HG03469 (cell line): ENCODE measurements at regions not wholly inside any gene's neighbourhood (a gene's known extent, or its start where the extent isn't known, plus 50 kb on each side); places are given as distances from the start of the nearest gene placed in this dataset.

ENCODE experiments used
- ATAC-seq: cut with Tn5 transposase; IDR thresholded peaks from one replicate; pipeline ENCODE4 v1.9.1; 2021; ENCODE audit warnings: mild to moderate bottlenecking, moderate library complexity, moderate number of reproducible peaks; ENCODE audit not compliant: unreplicated experiment

DNA sequence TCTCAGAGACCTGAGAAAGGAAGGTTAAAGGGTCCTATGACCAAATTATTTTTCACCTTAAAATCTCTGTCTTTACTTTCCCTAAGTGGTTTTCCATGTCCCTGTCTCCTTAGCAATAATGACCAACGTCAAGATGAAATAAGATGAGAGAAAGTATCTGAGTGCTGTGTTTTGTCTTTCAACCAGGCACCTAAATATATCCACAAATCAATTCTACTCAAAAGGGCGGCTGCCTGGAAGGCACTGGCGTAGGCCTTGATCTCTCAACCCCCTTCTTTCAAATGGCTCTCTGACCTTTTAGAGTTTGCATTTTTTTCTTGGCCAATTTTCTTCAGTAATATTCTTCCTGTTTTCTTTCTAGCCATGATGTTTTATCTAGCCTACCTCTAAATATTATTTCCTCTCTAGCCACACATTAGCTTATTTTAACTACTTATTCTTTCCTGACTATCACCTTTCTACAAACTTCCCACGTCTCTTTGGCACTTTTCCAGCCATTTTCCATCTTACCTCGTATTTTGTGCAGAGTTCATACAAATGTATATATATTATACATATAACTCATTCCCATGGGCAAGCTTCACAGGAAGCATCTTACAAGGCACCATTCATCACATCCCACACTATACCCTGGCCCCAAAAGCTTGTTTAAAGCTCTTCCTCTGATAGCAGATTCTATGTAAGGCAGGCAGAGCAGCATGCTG lies 204.5 kb downstream of the SNX18 start:
- no peak for ATAC-seq

DNA sequence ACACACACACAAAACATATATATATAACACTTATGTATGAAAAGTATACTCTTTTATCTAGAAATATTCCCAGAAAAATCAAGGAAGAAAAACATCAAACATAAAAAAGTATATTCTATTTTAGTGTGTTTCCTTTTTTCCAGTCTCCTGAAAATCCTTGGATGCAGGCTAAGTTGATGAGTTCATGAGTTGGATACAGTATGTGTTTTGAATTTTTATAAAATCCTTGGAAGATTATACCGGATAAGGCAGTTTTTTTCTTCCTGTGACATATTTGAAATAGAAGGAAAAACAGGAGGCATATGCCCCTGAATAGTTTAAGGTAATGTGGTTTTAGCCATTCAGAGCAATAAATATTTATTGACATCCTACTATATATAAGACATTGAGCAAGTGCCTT lies 203.6 kb downstream of the SNX18 start:
- no peak for ATAC-seq

DNA sequence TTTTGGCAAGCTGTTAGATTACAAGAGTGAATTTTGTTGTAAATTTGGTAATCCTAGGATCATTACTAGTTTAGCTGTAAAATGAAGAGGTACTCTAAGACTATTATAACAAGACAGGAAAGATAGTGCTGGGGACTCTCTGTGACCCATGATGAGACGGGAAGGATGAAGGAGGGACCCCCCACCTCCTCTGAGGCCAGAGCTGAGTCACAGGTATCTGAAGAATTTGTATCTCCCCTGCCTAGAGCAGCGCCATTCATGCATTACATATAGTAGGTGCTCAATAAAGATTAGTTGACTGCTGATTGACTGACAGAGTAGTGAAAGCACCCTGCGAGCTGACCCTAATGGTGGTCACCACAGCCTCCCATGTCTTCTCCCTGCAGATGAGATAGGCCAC lies 202.8 kb downstream of the SNX18 start:
- ATAC-seq: no peak

DNA sequence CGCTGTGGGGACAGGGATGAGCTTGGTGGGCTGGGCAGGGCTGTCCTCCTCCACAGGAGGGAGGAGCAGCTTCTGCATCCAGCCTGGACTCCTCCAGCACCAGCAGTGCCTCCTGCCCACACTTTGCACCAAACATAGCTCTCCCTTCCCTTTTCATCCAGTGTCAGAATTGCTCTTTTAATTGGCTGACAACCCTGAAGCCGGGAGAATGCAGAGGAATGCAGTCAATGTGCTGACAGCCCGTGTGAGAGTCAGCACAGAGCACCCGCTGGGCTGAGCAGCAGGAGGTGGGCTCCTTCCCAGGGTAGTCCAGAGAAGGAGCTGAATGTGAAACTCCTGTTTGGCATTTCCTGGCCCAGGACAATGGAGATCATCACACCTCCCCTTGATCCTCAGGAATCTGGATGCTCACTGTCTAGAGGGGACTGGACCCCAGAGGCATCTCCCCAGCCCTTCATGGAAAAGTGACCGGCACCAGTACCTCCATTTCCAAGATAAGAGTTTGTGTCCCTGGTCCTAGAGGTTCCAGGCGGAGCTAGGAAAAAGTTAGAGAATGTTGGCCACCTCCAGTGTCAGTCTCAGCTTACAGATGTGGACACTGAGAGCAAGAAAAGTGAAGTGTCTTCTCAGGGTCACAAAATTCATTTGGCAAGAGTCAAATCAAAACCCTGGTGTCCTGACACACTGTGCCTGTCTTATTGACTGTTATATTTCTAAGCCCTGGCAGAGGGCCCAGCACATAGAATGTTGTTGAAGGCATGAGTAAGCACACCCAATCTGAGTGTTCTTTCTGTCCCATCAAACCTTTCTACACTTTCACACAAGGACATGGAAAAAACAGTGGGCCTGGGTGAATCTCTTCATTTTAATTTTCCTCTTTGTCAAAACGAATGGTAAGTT lies 202.1 kb downstream of the SNX18 start:
- ATAC-seq: no peak

DNA sequence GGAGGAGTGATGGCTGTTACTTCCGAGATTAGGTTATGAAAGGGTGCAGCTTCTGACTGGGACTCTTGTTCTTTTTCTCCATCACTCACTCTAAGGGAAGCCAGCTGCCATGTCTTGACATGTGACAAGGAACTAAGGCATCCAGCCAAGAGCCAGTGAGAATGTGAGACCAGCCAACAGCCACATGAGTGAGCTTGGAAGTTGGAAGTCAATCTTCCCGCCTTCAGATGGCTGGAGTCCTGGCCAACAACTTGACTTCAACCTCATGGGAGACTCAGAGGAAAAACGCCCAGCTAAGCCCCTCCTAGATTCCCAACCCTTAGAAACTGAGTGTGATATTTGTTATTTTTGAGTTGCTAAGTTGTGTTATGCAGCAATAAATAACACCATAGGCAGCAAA lies 201.1 kb downstream of the SNX18 start:
- no peak for ATAC-seq

DNA sequence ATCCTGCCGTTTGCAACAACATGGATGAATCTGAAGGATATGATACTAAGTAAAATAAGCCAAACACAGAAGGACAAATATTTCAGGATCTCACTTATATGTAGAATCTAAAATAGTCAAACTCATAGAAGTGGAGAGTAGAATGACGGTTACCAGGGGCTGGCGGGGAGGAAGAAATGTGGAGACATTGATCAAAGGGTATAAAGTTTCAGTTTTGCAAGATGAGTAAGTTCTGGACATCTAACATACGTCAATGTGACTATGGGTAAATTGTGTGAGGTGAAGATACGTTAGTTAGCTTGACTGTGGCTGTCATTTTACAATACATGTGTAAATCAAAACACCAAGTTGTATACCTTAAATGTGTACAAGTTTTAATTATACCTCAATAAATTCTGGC lies 200.3 kb downstream of the SNX18 start:
- ATAC-seq: no peak

DNA sequence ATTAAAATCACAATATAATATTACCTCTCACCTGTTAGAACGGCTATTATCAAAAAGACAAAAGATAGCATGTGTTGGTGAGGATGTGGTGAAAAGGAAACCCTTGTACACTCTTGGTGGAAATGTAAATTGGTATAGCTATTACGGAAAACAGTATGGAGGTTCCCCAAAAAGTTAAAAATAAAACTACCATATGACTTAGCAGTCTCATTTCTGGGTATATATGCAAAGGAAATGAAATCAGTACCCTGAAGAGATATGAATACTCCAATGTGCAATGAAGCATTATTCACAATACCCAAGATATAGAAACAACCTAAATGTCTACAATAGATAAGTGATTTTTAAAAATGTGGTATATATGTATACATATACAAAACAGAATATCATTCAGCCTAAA lies 199.9 kb downstream of the SNX18 start:
- no peak for ATAC-seq

DNA sequence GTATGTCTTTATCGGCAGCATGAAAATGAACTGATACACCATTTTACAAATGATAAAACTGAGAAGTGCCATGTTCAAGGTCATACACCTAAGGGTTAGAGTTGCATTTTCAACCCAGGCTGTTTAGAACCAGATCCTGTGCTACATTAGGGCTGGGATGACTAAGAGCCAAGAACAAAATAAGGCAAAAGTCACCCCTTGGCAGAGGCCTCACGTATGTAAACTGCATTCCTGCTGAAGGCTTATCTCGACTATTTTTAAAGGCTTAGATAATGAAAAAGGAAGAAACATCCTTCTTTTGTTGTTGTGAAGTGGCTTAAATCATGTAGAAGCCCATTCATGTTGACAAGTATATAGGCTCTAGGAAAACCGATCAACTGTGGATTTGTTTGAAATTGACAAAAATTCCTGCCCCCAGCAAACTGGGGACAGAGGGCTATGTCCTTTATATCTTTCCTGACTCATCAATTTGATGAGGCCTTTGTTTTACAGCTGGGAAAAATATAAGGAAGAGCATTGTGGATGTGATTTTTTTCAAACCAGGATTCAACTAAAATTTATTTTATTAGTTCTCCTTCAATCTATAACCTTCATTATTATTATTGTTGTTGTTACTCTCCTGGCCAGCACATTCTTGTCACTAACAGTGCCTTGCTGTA lies 196.5 kb downstream of the SNX18 start:
- no peak for ATAC-seq

DNA sequence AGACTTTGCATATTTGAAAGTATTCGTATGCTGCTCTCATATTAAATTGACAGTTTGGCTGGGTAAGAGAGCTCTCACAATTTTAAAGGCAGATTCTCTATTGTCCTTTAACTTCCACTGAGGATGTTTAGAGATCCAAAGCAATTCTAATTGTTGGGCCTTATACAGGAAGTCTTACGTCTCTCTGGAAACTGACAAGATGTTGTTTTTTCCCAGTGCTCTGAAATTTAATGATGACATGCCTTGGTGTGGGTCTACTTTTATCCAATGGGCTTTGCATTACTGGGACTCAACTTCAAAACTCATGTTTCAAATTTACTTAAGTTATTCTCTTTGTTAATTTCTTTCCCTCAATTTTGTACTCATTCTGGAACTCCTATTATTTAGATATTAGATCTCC lies 191.5 kb downstream of the SNX18 start:
- ATAC-seq: no peak

DNA sequence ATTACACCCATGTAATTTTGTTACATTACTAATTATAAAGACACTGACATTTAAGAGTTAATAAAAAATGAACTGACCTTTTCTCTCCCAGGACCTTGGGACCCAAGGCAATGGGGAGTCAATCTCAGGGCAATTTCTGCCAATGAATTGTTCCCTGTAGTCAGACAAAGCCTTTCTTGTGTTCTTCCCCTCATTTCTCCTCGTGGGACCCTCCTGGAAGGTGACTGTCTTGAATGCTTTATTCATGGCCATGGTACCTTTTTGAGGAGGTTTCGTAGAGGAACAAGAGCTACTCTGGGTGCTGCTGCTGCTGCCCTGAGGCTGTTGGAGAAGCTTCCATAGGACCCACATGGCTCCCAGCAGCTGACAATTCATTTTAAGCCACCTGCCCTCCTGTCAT lies 190.3 kb downstream of the SNX18 start:
- ATAC-seq: no peak

DNA sequence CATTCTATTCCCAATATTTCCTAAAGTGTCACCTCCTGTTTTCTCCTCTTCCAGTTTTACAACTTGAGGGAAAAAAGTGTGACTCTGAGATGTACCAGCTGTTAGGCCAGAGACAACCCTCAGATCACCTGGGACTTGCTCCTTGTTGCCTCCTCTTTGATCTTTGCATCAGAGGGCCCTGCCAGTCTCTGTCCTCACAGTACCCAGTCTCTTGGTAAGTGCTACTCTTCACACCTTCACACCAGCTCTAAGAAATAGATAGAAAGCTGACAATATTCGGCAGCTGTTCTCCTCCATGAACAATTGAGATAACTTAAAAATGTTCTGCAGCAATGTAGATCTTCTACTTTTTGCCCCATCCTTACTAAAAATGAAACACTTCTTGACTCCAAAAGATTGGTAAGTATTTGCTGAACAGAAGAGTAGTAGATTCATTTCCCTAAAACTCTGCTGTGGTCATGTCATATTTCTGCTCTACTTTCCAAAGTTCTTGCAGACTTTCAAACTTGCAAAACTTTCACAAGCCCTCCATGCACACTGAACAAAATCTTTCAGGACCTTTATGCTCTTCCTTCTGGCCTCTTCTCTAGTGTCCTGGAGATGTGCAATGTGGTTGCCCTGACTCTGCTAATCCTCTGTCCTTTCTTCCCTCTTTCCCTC lies 188.6 kb downstream of the SNX18 start:
- ATAC-seq: no peak

DNA sequence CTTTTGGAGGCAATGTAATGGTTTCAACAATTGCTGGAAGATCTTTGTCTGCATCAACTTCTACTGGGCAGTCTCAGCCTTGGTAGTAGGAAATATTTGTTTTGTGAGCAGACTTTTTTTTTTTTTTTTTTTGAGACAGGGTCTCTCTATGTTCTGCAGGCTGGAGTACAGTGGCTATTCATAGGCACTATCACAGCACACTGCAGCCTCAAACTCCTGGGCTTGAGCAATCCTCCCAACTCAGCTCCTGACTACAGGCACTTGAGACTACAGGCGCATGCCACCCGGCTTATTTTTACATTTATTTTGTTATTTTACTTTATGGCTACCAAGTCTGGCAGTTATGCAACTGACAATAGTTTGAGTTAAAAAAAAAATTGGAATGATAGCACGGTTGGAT lies 187.3 kb downstream of the SNX18 start:
- no peak for ATAC-seq

DNA sequence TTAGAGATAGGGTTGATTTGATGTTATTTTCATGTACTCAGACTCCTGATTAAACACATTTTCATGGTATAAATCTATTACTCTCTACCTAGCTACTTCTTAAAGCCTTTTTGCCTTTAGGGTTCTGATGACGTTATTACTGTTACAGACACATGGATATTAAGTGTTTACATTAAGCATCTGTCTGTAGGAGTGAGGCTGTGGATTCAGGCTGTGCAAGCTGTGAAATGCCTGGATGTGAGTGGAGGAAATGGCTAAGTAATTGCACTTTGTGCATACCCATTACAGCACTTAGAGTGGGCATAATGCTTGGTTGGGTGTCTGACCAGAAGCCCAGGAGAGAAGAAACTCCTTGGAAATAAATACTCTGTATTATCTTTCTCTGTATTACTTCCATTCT lies 186.8 kb downstream of the SNX18 start:
- no peak for ATAC-seq

DNA sequence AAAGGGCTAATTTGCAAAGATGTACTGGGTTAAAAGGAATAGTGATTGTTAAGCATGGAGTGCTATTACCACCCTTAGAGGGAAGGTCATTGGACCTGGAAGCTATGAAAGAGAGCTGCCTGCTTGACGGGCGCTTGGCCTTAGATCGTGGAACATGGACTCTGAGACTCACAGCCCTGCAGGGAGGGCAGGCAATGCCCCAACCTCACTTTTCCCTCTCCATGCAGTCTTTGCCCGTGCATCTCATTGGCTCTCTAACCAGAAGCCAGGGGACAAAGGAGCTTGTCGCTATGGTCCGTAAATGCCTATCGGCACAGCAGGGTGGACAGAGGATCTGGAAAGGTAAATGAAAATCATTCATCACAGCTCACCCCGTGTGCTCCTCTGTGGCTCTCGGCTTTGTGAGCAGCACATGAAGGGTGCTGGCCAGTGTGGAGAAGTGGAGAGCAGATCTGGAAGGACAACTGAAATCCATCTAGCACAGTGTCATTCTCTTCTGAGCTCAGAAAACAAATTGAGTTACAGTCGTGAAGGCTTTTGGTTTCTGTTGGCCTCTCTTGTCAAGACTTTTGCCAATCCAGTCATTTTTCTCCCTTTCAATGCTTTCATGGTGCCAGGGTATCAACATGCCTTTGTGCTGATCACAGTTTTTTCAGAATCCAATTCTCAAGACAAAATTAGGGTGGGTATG lies 186.2 kb downstream of the SNX18 start:
- ATAC-seq: no peak

DNA sequence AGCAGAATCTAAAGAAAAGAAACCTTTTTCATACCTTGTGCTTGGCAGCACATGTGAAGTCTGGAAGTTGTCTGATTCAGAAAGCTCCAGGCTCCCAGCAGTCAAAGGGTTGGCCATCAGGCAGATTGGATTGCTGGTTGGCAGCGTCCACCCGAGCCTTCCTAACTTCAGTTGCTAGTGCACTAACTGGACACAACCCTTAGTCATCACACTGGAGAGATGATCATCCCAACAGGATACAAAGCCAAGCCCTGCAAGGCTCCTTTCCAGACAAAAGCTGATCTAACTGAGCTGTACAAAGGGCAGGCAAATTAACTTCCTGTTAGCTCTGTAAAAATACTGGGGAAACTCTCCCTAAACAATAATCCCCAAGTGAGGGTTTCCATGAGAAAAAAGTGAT lies 185.6 kb downstream of the SNX18 start:
- no peak for ATAC-seq

DNA sequence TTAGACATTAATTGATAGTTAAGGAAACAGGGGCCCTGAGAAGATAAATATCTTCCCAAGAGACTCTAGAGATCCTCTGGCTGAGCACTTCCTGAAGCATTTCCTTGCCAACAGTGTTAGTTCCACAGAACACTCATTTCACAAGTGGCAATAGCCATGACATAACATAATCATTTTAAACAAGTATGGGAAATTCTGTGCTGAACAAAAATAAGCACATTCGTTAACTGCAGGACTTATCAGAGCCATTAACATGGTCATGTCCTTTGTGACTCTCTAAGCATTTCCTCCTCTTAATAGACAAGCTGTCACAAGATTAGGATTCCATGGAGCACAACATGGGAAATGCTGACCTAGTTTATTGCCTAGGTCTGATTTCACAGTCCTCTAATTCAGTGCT lies 184.9 kb downstream of the SNX18 start:
- no peak for ATAC-seq

DNA sequence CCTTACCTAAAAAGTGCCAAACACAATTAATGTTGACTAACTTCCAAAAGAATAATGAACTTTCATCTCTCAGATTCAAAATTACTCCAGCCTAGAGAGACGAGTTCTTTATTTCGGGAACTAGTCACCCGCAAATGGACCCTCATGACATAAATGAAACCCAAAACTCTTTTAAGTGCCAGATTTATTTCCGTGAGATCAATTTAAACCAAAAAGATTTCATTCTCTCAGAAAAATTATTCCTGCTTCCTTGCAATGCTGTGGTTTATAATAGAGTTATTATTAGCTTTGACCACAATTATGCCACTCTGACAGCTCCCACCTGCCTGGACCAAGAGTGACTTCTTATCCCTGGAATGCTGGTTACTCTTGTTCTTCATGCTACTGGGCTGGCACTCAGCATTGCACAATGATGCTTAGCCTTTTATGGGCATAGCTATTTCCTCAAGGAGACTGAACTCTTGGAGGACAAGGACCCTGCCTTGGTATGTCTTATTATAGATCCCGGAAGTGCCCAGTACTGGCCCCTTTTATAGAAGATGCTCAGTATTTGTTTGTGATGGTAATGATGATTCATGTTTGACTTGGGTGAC lies 183.5 kb downstream of the SNX18 start:
- no peak for ATAC-seq

DNA sequence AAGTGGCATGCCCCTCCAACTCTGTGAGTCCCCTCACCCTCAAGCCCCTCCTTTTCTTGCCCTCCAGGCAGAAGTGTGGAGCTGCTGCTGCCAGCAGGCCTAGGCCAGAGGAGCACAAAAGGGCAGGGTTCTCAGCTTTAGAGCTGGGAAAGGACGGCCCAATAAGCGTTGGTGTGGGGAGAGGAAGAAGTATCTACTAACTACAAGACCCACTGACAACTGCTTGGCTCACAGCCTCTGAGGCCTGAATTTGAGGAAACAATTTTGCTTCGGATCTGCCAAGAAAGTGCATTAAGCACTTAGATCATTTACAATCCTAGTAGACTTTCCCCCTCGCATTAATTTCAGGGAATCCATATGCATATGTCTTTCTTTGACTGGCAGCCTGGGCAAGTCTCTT lies 179.4 kb downstream of the SNX18 start:
- ATAC-seq: no peak

DNA sequence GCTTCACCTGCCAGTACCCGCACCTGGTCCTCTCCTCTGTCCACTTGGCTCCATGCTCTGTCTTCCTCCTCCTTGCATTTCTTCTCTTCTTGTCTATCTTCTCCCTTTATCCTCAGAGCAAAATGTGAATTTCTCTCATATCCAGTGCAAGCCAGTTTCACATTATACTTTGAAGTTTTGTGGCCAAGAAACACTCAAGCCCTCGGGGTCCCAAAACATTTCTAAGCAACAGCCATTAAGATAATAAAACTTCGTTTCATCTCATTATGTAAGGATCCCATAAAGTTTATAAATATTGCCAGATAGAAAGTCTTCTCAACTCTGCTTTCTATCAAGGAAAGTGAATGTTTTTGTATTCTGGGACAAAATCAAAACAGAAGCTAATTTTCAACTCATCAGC lies 178.8 kb downstream of the SNX18 start:
- ATAC-seq: no peak

DNA sequence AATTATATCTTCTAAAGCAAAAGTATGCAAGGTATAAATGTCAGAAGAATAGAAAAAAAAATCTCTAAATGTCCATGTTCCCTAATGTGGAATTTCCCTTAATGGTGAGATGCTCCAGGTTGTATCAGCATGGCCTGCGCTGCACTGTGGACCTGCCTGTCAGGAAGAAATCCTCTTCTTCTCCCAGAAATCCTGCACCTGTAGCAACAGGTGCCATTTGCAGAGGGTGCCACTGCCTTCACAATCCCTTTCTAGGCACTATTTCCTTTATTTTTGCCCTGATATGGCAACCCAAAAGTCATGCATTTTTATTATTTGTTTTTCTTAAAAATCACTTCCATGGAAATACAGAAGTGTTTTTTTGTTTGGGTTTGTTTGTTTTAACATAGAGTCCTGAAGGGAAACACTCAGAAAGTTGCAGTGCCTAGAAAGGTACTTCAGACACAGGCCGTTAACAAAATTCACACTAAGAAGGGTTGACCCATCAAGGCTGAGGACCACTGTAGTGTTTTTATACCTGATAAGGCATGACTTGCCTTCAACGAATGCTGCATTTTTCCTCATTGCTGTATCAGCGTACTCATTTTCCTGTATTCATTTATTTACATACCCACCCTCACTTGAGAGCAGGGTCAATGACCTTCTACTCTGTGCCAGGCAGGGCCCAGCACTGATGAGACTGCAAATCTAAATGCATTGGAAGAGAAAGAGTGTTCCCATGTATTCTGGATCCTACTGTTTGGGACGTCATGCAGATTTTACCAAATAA lies 177.8 kb downstream of the SNX18 start:
- no peak for ATAC-seq
